HG02981 (cell line): ENCODE measurements at regions not wholly inside any gene's neighbourhood (a gene's known extent, or its start where the extent isn't known, plus 50 kb on each side); places are given as distances from the start of the nearest gene placed in this dataset.
"Not testable (repeated sequence)": the region's sequence is repeated elsewhere in the genome, so short reads cannot be mapped to it uniquely, and the experiment has no call there.

Experiments used
- ATAC-seq: cut with Tn5 transposase; IDR thresholded peaks from one replicate; pipeline ENCODE4 v1.9.1; 2021; ENCODE audit warnings: mild to moderate bottlenecking, moderate library complexity; ENCODE audit not compliant: unreplicated experiment

GRCh38 chr5:83810511-83810910 lies 89.9 kb upstream of the HAPLN1 start:
- ATAC-seq, result no peak

DNA sequence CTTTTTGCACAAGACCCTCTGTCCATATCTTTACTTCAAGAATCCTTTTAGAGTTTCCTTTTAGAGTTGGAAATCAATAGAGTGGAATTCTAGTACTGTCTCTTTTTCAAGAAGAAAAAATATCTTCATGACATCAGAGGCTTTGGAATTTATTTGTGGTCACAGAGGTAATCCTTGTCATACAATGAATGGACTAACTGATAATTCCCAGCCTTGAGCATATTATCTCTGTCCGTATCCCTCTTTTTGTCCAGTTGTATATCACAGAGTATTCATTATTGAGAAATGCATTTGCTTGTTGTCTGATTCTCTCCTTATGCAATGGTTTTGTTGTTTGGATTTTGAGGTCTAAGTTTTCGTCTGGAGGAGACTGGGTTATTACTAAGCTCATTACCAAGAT lies 82.0 kb upstream of the HAPLN1 start:
- no peak for ATAC-seq

DNA sequence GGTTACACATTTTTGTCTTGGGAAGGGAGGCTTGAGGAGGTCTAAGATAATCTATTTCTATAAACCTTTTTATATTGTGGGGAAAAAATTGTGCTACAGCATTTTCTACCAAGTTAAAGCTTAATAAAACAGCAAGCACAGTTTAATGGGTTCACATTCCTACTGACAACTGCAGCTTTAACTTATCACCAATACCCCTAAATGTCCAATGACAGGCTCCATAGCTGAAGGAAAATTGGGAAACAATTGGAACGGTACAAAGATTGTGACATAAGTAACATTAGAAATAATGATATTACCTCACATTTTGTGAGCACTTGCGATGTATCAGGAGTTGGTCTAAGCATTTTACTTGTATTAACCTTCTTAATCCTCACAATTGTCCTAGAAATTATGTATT lies 79.5 kb upstream of the HAPLN1 start:
- no peak for ATAC-seq

GRCh38 chr5:83799020-83799419 lies 78.4 kb upstream of the HAPLN1 start:
- ATAC-seq, result not testable (repeated sequence)

GRCh38 chr5:83789371-83789770 lies 68.7 kb upstream of the HAPLN1 start:
- no peak for ATAC-seq

DNA sequence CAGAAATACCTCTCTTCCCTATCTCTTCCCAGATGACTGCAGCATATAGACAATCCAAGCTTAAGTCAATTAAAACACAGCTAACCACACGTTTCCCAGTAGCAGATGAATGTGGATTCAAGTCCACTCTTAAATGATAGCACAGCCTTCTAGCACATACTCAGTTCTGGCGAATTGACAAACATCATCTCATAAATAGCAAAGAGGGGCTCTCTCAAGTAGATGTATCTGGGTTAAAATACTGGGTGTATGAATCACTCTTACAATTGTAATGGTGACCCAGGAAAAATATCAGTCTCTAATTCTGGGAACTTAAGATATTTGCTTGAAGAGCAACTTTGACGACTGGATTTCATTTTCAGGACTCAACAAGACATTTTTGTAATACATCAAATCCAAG lies 67.0 kb upstream of the HAPLN1 start:
- ATAC-seq, result no peak

- ATAC-seq, result no peak
These were observed 64.6 kb upstream of the HAPLN1 start for GRCh38 chr5:83785176-83785668.

DNA sequence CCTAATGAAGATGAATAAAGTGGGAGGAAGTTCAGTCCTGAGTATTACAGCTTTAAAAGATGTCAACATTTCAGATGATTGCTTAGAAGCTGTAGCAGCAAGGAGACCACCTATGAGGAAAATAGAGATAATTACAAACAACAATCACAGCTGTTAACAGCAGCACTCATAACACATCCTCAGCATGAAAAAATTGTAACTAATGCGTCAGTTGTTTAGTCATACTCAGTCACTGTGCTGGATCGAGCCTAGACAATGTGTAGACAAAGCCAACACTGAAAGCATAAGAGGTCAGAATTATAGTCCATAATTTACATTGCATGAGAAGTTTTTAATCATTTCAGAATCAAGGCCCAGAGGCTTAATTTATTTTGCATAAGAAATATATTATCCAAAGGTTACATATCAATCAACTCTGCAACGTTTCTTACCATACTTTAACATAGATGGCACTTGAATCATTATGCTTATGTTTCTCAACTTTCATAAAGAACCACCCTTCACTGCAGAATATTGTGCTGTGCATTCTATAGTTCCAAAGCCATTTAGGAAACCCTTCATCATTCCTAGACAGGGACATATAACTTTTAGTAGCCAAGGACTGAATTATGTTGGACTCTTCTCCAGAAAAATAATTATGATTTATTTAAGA lies 60.2 kb upstream of the HAPLN1 start:
- no peak for ATAC-seq

- no peak for ATAC-seq
These were observed 57.2 kb upstream of the HAPLN1 start for GRCh38 chr5:83777856-83778255.

- no peak for ATAC-seq
These were observed 55.9 kb upstream of the HAPLN1 start for GRCh38 chr5:83776437-83777031.
